ENCODE measurements at regions not wholly inside any gene's neighbourhood (a gene's known extent, or its start where the extent isn't known, plus 50 kb on each side); places are given as distances from the start of the nearest gene placed in this dataset.

DNA sequence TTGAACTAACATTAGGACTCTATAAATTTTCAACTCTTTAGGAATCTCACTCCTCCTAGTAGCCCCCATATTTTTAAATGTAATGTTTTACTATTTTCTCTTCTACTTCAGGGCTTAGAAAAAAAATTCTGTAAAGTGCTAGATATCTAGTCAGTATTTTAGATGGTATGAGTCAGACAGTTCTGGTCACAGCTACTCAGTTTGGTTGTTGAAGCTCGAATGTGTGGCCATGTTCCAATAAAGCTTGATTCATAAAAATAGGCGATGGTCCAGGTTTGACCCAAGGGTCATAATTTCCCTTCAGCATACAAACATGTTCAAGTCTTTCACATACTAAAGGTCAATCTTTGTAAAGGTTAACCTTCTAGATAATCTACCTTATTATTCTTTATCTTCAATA lies 566.0 kb upstream of the CDH18 start:
- H3K4me3 ChIP-seq (replicated peaks; ENCODE audit: low read depth, low read length): no peak overlapping the region
- TF ChIP-seq, protein P1, sequence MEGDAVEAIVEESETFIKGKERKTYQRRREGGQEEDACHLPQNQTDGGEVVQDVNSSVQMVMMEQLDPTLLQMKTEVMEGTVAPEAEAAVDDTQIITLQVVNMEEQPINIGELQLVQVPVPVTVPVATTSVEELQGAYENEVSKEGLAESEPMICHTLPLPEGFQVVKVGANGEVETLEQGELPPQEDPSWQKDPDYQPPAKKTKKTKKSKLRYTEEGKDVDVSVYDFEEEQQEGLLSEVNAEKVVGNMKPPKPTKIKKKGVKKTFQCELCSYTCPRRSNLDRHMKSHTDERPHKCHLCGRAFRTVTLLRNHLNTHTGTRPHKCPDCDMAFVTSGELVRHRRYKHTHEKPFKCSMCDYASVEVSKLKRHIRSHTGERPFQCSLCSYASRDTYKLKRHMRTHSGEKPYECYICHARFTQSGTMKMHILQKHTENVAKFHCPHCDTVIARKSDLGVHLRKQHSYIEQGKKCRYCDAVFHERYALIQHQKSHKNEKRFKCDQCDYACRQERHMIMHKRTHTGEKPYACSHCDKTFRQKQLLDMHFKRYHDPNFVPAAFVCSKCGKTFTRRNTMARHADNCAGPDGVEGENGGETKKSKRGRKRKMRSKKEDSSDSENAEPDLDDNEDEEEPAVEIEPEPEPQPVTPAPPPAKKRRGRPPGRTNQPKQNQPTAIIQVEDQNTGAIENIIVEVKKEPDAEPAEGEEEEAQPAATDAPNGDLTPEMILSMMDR (IDR thresholded peaks at IDR 0.05; ENCODE audit: low read length, missing control alignments): no peak

DNA sequence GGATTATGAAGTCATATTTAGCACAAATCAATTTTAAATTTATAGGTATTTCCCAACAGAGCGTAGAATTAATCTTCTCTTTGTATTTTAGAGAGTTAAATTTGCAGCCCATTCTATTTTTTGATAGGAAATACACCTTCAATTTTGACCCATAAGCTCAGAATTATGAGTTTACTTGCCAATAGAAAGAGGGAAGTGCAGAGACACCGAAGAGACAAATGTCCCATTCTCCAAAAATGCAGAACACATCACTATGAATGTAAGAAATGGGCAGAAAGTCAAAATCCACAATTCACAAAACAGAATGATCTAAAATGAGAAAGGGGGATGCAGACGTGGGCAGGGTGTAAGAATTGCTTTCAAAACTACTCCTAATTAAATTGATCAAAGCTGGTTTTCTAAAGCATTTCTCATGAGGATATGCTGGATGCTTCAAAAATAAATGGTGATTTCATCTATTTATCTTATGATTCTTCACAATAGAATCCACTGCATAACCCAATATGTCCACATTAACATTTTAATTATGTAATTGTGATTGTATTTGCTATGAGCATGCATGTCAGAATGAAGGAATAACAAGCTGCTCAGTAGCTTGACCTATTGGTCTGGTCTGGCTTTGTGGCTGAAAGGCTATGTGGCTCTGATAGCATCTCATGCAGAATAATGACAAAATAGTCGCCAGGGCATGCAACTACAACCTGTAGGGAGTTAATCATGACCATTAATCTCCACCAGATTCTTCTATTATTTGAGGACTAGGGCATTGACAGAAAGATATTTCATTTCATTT lies 550.1 kb upstream of the CDH18 start:
- H3K4me3 ChIP-seq (replicated peaks; ENCODE audit: low read depth, low read length): no peak overlapping the region
- TF ChIP-seq, protein P1 (IDR thresholded peaks at IDR 0.05; ENCODE audit: low read length, missing control alignments): no peak
- DNase-seq (ENCODE audit: low read depth): no peak

More for the DNA sequence above, 566.0 kb upstream of the CDH18 start:
- peak; percentile 46 for DNase-seq (ENCODE audit: low read depth)

DNA sequence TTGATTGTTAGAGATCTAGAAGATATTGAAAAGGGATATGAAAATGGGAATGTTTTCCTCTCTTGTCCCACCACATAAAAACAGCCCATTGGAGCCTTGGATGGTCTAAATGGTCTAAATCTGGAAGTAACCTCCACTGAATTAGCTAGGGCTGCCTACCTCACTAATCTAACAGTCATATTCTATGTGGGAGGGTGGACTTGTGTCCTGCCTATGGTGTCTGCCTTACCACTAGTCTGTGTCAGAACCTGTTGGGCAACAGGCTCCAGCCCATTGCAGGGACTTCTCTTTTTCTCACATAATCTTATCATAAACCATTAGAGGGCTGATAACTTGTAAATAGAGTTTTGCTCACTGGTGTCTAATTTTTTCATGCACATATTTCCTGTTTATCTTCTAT lies 548.8 kb upstream of the CDH18 start:
- TF ChIP-seq, protein P1 (IDR thresholded peaks at IDR 0.05; ENCODE audit: low read length, missing control alignments): no peak
- DNase-seq (ENCODE audit: low read depth): no peak
- H3K4me3 ChIP-seq (replicated peaks; ENCODE audit: low read depth, low read length): no peak overlapping the region

DNA sequence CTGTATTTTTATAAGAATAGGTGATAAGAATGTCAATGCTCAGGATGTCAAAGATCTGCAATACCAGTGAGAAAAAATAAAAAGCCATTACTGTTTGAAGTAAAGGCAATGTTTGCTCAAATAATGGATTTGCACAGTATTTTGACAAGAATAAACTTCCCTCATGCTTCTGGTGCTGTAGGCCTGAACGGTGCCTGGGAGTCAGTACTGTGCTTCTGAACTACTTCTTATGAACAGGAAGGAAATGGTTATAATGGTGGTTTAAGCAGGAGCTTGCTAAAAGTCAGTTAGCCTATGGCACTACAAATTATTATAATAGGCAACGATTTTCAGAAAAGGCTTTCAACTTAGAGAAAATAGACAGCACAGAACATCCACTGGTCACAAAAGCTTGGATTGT lies 548.3 kb upstream of the CDH18 start:
- no peak overlapping the region for H3K4me3 ChIP-seq (replicated peaks; ENCODE audit: low read depth, low read length)
- TF ChIP-seq, protein P1 (IDR thresholded peaks at IDR 0.05; ENCODE audit: low read length, missing control alignments): no peak
- no peak for DNase-seq (ENCODE audit: low read depth)

DNA sequence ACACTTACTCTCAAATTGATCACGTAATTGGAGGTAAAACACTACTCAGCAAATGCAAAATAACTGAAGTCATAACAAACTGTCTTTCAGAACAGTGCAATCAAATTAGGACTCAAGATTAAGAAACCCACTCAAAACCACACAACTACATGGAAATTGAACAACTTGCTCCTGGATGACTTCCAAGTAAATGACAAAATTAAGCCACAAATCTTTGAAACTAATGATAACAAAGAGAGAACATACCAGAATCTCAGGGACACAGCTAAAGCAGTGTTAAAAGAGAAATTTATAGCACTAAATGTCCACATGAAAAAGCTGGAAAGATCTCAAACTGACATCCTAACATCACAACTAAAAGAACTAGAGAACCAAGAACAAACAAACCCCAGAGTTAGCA lies 540.5 kb upstream of the CDH18 start:
- TF ChIP-seq, protein P1 (IDR thresholded peaks at IDR 0.05; ENCODE audit: low read length, missing control alignments): no peak
- no peak overlapping the region for H3K4me3 ChIP-seq (replicated peaks; ENCODE audit: low read depth, low read length)
- peak; percentile 1 for DNase-seq (ENCODE audit: low read depth)

DNA sequence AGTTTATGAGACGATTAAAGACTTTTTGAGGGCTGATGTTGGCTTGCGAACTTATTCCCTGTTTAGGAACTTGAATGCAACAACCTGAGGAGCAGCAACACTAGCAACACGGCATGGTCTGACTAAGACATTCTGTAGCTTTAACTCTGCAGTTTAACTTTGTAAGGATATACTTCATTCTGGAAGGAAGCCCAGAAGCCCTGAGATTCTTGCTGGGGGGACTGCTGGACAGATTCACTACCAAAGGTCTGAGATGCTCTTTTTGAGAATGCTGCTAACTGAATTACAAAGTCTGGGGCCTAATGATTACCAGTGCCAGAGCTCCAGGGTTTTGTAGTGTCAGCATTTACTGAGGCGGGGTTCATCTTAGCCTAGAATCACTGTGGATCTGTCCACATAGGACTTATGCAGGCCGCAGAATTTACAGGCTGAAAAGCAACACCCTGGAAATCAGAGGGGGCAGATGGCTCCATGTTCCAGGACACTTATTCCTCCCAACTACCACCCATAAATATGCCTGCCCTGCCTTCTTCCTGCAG lies 537.1 kb upstream of the CDH18 start:
- no peak overlapping the region for H3K4me3 ChIP-seq (replicated peaks; ENCODE audit: low read depth, low read length)
- TF ChIP-seq, protein P1 (IDR thresholded peaks at IDR 0.05; ENCODE audit: low read length, missing control alignments): no peak
- no peak for DNase-seq (ENCODE audit: low read depth)
